ENCODE measurements at regions not wholly inside any gene's neighbourhood (a gene's known extent, or its start where the extent isn't known, plus 50 kb on each side); places are given as distances from the start of the nearest gene placed in this dataset.

GRCh38 chr6:120173250-120173649 lies 823.7 kb upstream of the MAN1A1 start (continued):
- TF ChIP-seq CHD7 (IDR thresholded peaks at IDR 0.05; ENCODE audit: insufficient replicate concordance, low read length) (no peak), BACH1 (IDR thresholded peaks at IDR 0.05; ENCODE audit: low read length) (no peak), KDM4A (IDR thresholded peaks at IDR 0.05; ENCODE audit: low read depth, low read length, severe bottlenecking) (no peak), NRF1 (IDR thresholded peaks at IDR 0.05; ENCODE audit: low read depth, low read length) (no peak), CTCF (IDR thresholded peaks at IDR 0.05; ENCODE audit: control extremely low read depth in 1 of 3, insufficient read depth in 1 of 3, low read depth in 1 of 3, low read length in 3 of 3) (no peak)
